K562 (cell line): ENCODE measurements at regions not wholly inside any gene's neighbourhood (a gene's known extent, or its start where the extent isn't known, plus 50 kb on each side); places are given as distances from the start of the nearest gene placed in this dataset.

Experiments
- ATAC-seq: fragments of 200-7000 bp; cut with Tn5 transposase; 3 replicates; pipeline ENCODE4 v1.9.1; 2020; ENCODE audit warnings: moderate library complexity
- BruUV-seq: library from RNA; stranded (reverse); fragments of 400-500 nt; replicated peaks from 2 replicates; lab custom pipeline; 2021; lab: Mats Ljungman, UMichigan
- CTCF ChIA-PET: fragments of 300-600 bp; formaldehyde crosslinking; extraction: SDS; loops from one replicate; lab custom pipeline; 2021; ENCODE audit warnings: low intra/inter-chr PET ratio; lab: Yijun Ruan, JAX
- POLR2A ChIA-PET: fragments of 300-600, 350-650 bp; sonication (Branson Sonifier 250); formaldehyde crosslinking; extraction: SDS; loops from one replicate; lab custom pipeline; 2021; ENCODE audit warnings: antibody characterized with exemption, inconsistent platforms; lab: Yijun Ruan, JAX
- DNase-seq, 4 experiments: peaks; one replicate each; pipeline versions ENCODE4 v3.0.0 to v3.0.0-alpha.2; 2011 to 2018; ENCODE audit warnings: low spot score in 3 of 4, mixed read lengths in 3 of 4; ENCODE audit errors: extremely low read depth in 1 of 4
- FAIRE-seq: peaks from 2 replicates; lab custom pipeline; 2011; peaks lifted over from hg19 to GRCh38; lab: Jason Lieb, UNC
- H2AFZ ChIP-seq: 2 replicates; pipeline ENCODE4 v1.6.0; 2011; ENCODE audit warnings: low read depth, low read length, control low read depth, inconsistent platforms
- H3K27ac ChIP-seq: fragments of 200-600 bp; 3 replicates; pipeline ENCODE4 v1.8.0; 2011; ENCODE audit warnings: low read depth, mild to moderate bottlenecking, control low read depth, inconsistent platforms, low read length, moderate library complexity, mixed read lengths; ENCODE audit errors: extremely low read depth
- H3K27me3 ChIP-seq, 2 experiments: fragments of 300-600 bp in 1 of 2; 2 replicates in 1 of 2; 3 replicates in 1 of 2; pipeline versions ENCODE4 v1.6.0 to v1.8.0; 2011; ENCODE audit warnings: inconsistent platforms in 2 of 2, low read length in 2 of 2, mild to moderate bottlenecking in 1 of 2, mixed read lengths in 1 of 2, moderate library complexity in 1 of 2; ENCODE audit not compliant: control insufficient read depth in 2 of 2, insufficient read depth in 2 of 2
- H3K36me3 ChIP-seq: fragments of 300-600 bp; 3 replicates; pipeline ENCODE4 v1.8.0; 2011; ENCODE audit warnings: mild to moderate bottlenecking, low read length, inconsistent platforms; ENCODE audit not compliant: control insufficient read depth, insufficient read depth
- H3K4me1 ChIP-seq, 2 experiments: fragments of 200-600 bp in 1 of 2; replicated peaks in 1 of 2; 2 replicates in 1 of 2; 3 replicates in 1 of 2; pipeline versions ENCODE4 v1.5.1 to v1.8.0; 2011; ENCODE audit warnings: inconsistent platforms in 2 of 2, low read length in 2 of 2, mild to moderate bottlenecking in 1 of 2, mixed read lengths in 1 of 2, moderate library complexity in 1 of 2; ENCODE audit not compliant: control insufficient read depth in 2 of 2, insufficient read depth in 2 of 2
- H3K4me2 ChIP-seq: 2 replicates; pipeline ENCODE4 v1.6.1; 2011; ENCODE audit warnings: low read length, control low read depth, inconsistent platforms, mixed read lengths; ENCODE audit not compliant: insufficient read depth
- H3K4me3 ChIP-seq: fragments of 200-600 bp; sonication (generic), shearing (Covaris generic); 2 replicates; pipeline ENCODE4 v1.5.1; 2016; ENCODE audit warnings: control low read depth, inconsistent platforms
- H3K79me2 ChIP-seq: fragments of 200-600 bp; 3 replicates; pipeline ENCODE4 v1.8.0; 2011; ENCODE audit warnings: low read length, inconsistent platforms; ENCODE audit not compliant: control insufficient read depth, insufficient read depth
- H3K9ac ChIP-seq, 2 experiments: 2 replicates each; pipeline versions ENCODE4 v1.6.0 to v1.6.1; 2011; ENCODE audit warnings: low read depth in 2 of 2, low read length in 2 of 2, control low read depth in 1 of 2, inconsistent platforms in 1 of 2, mild to moderate bottlenecking in 1 of 2, mixed read lengths in 1 of 2; ENCODE audit not compliant: insufficient read depth in 1 of 2
- H3K9me1 ChIP-seq: one replicate; pipeline ENCODE4 v1.6.0; 2011; ENCODE audit warnings: inconsistent platforms, mild to moderate bottlenecking, low read length, moderate library complexity; ENCODE audit not compliant: control insufficient read depth, insufficient read depth
- H3K9me3 ChIP-seq: replicated peaks from 2 replicates; pipeline ENCODE4 v1.5.1; 2011; ENCODE audit warnings: low read depth, low read length, inconsistent platforms; ENCODE audit not compliant: control insufficient read depth, insufficient read depth
- H4K20me1 ChIP-seq: replicated peaks from 2 replicates; pipeline ENCODE4 v1.6.1; 2011; ENCODE audit warnings: low read length, inconsistent platforms, mixed read lengths; ENCODE audit not compliant: control insufficient read depth, insufficient read depth
- ARID1B ChIP-seq: fragments of 450-650 bp; IDR thresholded peaks from 2 replicates; pipeline ENCODE4 v1.6.1; 2016; ENCODE audit warnings: antibody characterized with exemption, mild to moderate bottlenecking, inconsistent platforms
- BRF1 ChIP-seq: IDR thresholded peaks from 3 replicates; pipeline ENCODE4 v1.6.1; 2011; ENCODE audit warnings: borderline replicate concordance, mild to moderate bottlenecking; ENCODE audit not compliant: insufficient read length; ENCODE audit errors: extremely low read depth
- DIDO1 ChIP-seq: fragments of 450-650 bp; IDR thresholded peaks from 2 replicates; pipeline ENCODE4 v1.6.1; 2016; ENCODE audit warnings: low read depth, missing biosample characterization, missing genetic modification characterization
- ESRRA ChIP-seq: fragments of 450-650 bp; IDR thresholded peaks from 2 replicates; pipeline ENCODE4 v1.6.1; 2014; ENCODE audit warnings: low read depth, mild to moderate bottlenecking, moderate library complexity, borderline replicate concordance
- NR2C2 ChIP-seq, 2 experiments: fragments of 200-800 bp in 1 of 2; sonication (Bioruptor generic) in 1 of 2; sonication (generic) in 1 of 2; formaldehyde crosslinking in 1 of 2; IDR thresholded peaks; 2 replicates each; pipeline versions ENCODE4 v1.6.1 to v1.8.0; 2016 to 2022; ENCODE audit warnings: mild to moderate bottlenecking in 1 of 2, missing compliant biosample characterization in 1 of 2, missing genetic modification characterization in 1 of 2, missing genetic modification reagents in 1 of 2
- TOE1 ChIP-seq, 2 experiments: fragments of 450-650 bp in 1 of 2; sonication (generic) in 1 of 2; formaldehyde crosslinking in 1 of 2; IDR thresholded peaks; 2 replicates each; pipeline versions ENCODE4 v1.7.1 to v1.8.0; 2016 to 2022; ENCODE audit warnings: borderline replicate concordance in 2 of 2, mild to moderate bottlenecking in 2 of 2, antibody characterized with exemption in 1 of 2, inconsistent platforms in 1 of 2, low read depth in 1 of 2, missing genetic modification reagents in 1 of 2, moderate library complexity in 1 of 2
- XRCC3 ChIP-seq: fragments of 450-650 bp; IDR thresholded peaks from 2 replicates; pipeline ENCODE4 v1.6.1; 2017; ENCODE audit warnings: mild to moderate bottlenecking, moderate library complexity
- ZNF146 ChIP-seq: IDR thresholded peaks from one replicate; pipeline ENCODE4 v1.6.1; 2018; ENCODE audit warnings: missing compliant biosample characterization; ENCODE audit not compliant: unreplicated experiment
- WGBS: fragments of 100-300 bp; shearing (Covaris generic); methylation state at CpG from one replicate; pipeline ENCODE4 v1.1.6; 2016; ENCODE audit warnings: low coverage, mixed read lengths; ENCODE audit not compliant: insufficient coverage; ENCODE audit errors: missing lambda C conversion rate; 5-methylcytosine and 5-hydroxymethylcytosine counted together
- in situ Hi-C: fragments of 300-500 bp; cut with MboI; formaldehyde crosslinking; loops from 4 replicates; pipeline ENCODE4 v1.15.0; 2018; ENCODE audit warnings: inconsistent platforms, mixed read lengths
- intact Hi-C: fragments of 100-400 bp; cut with micrococcal nuclease; formaldehyde crosslinking; loops from 2 replicates; pipeline ENCODE4 v1.14.2; 2022

GRCh38 chr3:168961271-168961670 is 702.2 kb downstream of the MECOM start (continued):
- TF ChIP-seq NR2C2 (CRISPR knock-in tag; IDR thresholded peaks at IDR 0.05), result no peak
- TF ChIP-seq NR2C2 (tag; IDR thresholded peaks at IDR 0.05), result no peak
- TF ChIP-seq DIDO1 (tag), result no peak
- no peak for TF ChIP-seq ESRRA
- TF ChIP-seq BRF1, result no peak

DNA sequence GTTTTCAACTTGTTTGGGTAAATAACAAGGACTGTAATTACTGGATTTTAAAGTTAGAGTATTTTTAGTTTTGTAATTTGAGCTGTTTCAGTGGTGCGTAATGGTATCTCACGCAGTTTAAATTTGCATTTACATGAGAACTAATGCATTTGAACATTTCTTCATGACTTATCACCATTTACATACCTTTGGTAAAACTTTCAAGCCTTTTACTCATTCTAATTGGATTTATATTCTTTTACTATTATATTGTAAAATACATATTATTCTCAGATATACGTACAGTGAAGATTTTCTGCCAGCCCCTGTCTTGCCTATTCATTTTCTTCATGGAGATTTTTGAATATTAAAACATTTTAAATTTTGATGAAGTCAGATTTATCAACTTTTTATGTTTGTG is 703.8 kb downstream of the MECOM start:
- POLR2A ChIA-PET, result no interaction called here

More for the DNA sequence above, 703.8 kb downstream of the MECOM start:
- H2AFZ ChIP-seq, result no peak overlapping the region
- H3K79me2 ChIP-seq, result no peaks in the 10 kb centered on the region
- no peaks in the 10 kb centered on the region for H3K27me3 ChIP-seq
- H3K27ac ChIP-seq, result no peak overlapping the region
- no peaks in the 10 kb centered on the region for H3K4me1 ChIP-seq
- ATAC-seq (no peak), FAIRE-seq (no peak), DNase-seq (no peak)
- H3K4me3 ChIP-seq, result no peak overlapping the region
- TF ChIP-seq ARID1B, result no peak
- TF ChIP-seq XRCC3, result no peak
- TF ChIP-seq BRF1, result no peak
- TF ChIP-seq ZNF146 (CRISPR knock-in tag), result no peak
- TF ChIP-seq TOE1 (IDR thresholded peaks at IDR 0.05; ENCODE audit: borderline replicate concordance), result no peak
- TF ChIP-seq TOE1 (CRISPR knock-in tag; IDR thresholded peaks at IDR 0.05; ENCODE audit: borderline replicate concordance, low read depth), result no peak
- H3K9me1 ChIP-seq, result no peaks in the 10 kb centered on the region
- no peak overlapping the region for H3K9ac ChIP-seq
- H3K4me2 ChIP-seq, result no peak overlapping the region
- no peaks in the 10 kb centered on the region for H4K20me1 ChIP-seq
- WGBS, result 3% methylated on average over 3 of the region's 3 CpGs
- no peaks in the 10 kb centered on the region for H3K9me3 ChIP-seq
- in situ Hi-C loops (no loop called here), intact Hi-C loops (no loop called here)
- CTCF ChIA-PET, result no interaction called here
- H3K36me3 ChIP-seq, result no peaks in the 10 kb centered on the region
- no TSS peak for BruUV-seq
